ENCODE measurements at regions not wholly inside any gene's neighbourhood (a gene's known extent, or its start where the extent isn't known, plus 50 kb on each side); places are given as distances from the start of the nearest gene placed in this dataset.

DNA sequence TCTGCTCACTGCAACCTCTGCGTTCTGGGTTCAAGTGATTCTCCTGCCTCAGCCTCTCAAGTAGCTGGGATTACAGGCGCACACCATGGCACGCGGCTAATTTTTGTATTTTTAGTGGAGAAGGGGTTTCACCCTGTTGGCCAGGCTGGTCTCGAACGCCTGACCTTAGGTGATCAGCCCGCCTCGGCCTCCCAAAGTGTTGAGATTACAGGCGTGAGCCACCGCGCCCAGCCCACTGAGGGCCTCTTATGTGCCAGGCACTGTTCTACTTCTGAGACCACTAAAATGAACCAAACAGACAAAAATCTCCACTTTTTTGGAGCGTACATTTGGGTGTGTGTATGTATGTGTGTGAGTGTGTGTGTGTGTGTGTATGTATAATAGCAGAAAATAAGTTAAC, 117.2 kb upstream of the H2AZ1 start:
- no peaks in the 10 kb centered on the region for H3K9me3 ChIP-seq (ENCODE audit: control insufficient read depth, insufficient read depth, low read depth, low read length)
- H3K4me1 ChIP-seq (ENCODE audit: control insufficient read depth, insufficient read depth, low read length) = no peaks in the 10 kb centered on the region
- H3K4me3 ChIP-seq (ENCODE audit: low read depth, low read length) = no peak overlapping the region
- H3K36me3 ChIP-seq (ENCODE audit: control insufficient read depth, insufficient read depth, low read length) = no peaks in the 10 kb centered on the region
- H3K27ac ChIP-seq (ENCODE audit: low read depth, low read length) = no peak overlapping the region
- H3K27me3 ChIP-seq (ENCODE audit: control insufficient read depth, insufficient read depth, low read length) = no peaks in the 10 kb centered on the region
- no peak overlapping the region for H3K9ac ChIP-seq (ENCODE audit: low read length)

DNA sequence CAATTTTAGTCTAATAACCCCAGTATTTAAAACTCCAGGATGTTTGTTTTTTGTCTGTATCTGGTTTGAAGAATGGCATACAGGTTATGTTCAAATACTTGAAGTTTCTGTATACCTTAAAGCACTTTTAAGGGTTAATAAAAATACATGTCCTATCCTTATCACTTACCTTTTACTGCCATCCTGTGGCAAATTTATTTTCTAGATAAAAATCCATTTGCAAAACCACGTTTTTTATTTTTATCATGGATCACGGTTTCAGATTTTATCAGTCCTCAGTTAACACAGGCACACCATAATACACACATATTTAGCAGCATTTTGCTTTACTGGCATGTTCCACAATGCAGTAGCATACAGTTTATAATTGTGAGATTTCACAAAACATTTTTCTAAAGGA, 113.3 kb upstream of the H2AZ1 start:
- Histone ChIP-seq H3K9ac (ENCODE audit: low read length) (no peak overlapping the region), H3K36me3 (ENCODE audit: control insufficient read depth, insufficient read depth, low read length) (no peaks in the 10 kb centered on the region), H3K27me3 (ENCODE audit: control insufficient read depth, insufficient read depth, low read length) (no peaks in the 10 kb centered on the region), H3K4me1 (ENCODE audit: control insufficient read depth, insufficient read depth, low read length) (peaks cover 6% of the 10 kb centered on the region; the same call in 1 of the 2 replicates), H3K27ac (ENCODE audit: low read depth, low read length) (no peak overlapping the region), H3K4me3 (ENCODE audit: low read depth, low read length) (no peak overlapping the region), H3K9me3 (ENCODE audit: control insufficient read depth, insufficient read depth, low read depth, low read length) (no peaks in the 10 kb centered on the region)

DNA sequence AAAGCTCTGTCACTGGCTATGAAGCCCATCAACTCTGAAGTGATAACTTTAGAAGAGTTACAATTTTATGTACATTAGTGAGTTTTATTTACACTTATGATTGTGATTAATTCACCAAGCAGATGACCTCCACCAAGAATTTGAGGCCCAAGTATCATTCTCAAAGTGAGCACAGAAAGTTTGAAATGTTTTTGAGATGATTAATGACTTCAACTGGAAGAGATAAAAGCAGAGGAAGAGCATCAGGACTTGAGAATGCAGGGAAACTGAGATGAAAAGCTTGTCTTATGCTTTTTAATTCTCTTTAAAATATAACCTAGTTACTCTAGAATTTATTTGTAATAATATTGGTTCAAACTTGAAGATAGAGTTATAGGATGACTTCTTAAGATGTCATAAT, 112.8 kb upstream of the H2AZ1 start:
- H3K27ac ChIP-seq (ENCODE audit: low read depth, low read length) = no peak overlapping the region
- no peak overlapping the region for H3K9ac ChIP-seq (ENCODE audit: low read length)
- H3K4me1 ChIP-seq (ENCODE audit: control insufficient read depth, insufficient read depth, low read length) = peaks cover 6% of the 10 kb centered on the region; the same call in 1 of the 2 replicates
- no peaks in the 10 kb centered on the region for H3K27me3 ChIP-seq (ENCODE audit: control insufficient read depth, insufficient read depth, low read length)
- H3K9me3 ChIP-seq (ENCODE audit: control insufficient read depth, insufficient read depth, low read depth, low read length) = no peaks in the 10 kb centered on the region
- no peak overlapping the region for H3K4me3 ChIP-seq (ENCODE audit: low read depth, low read length)
- H3K36me3 ChIP-seq (ENCODE audit: control insufficient read depth, insufficient read depth, low read length) = no peaks in the 10 kb centered on the region

DNA sequence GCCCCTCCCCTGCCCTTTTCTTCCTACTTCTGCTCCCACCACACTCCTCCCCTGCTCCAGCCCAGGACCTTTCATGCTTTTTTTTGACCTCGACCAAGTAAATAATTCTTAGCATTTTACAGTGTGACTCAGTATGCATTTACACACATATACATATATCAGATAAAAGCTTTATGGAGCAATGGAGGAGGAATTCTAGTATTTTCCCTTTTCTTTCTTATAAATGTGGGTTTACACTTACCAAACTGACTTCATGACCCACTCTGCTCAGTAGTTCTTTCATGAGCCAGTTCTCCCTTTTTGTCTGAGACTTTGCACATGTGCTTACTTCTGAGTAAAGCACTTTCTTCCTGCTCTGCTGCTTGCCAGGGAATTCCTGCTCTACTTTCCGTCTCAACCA, 111.8 kb upstream of the H2AZ1 start:
- Histone ChIP-seq H3K4me1 (ENCODE audit: control insufficient read depth, insufficient read depth, low read length) (peaks cover 6% of the 10 kb centered on the region; the same call in 1 of the 2 replicates), H3K9me3 (ENCODE audit: control insufficient read depth, insufficient read depth, low read depth, low read length) (no peaks in the 10 kb centered on the region), H3K4me3 (ENCODE audit: low read depth, low read length) (no peak overlapping the region), H3K27me3 (ENCODE audit: control insufficient read depth, insufficient read depth, low read length) (no peaks in the 10 kb centered on the region), H3K9ac (ENCODE audit: low read length) (no peak overlapping the region), H3K27ac (ENCODE audit: low read depth, low read length) (no peak overlapping the region), H3K36me3 (ENCODE audit: control insufficient read depth, insufficient read depth, low read length) (no peaks in the 10 kb centered on the region)

DNA sequence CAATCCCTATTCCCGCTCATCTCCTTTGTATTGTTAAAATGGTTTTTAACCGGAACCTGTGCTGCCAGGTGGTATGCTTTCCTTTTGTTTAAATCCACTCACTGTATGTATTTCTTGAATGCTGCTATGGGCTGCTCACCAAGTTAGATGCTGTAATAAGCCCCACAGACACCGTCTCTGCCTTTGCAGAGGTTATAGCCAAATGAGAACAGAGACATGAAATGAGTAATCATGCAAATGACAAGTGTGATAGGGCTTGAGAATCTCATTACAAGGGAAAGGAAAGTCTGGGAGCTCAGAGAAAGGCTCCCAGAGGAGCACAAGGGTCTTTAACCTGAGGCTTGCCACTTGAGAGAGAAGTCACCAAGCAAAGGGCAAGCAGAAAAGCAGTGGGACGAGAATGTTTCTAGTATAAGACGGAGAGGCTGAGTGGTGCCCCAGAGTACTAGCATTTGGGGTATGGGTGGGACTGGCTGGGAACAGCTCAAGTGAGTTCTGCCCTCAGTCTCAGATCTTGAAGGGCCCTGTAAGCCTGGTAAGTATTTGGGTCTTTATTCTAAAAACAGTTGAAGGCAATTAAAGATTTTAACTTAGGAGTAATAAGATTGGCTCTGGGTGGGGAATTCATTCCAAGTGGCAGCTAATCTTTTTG, 110.8 kb upstream of the H2AZ1 start:
- Histone ChIP-seq H3K27me3 (ENCODE audit: control insufficient read depth, insufficient read depth, low read length) (no peaks in the 10 kb centered on the region), H3K27ac (ENCODE audit: low read depth, low read length) (no peak overlapping the region), H3K4me1 (ENCODE audit: control insufficient read depth, insufficient read depth, low read length) (peaks cover 6% of the 10 kb centered on the region; the same call in 1 of the 2 replicates), H3K9me3 (ENCODE audit: control insufficient read depth, insufficient read depth, low read depth, low read length) (no peaks in the 10 kb centered on the region), H3K4me3 (ENCODE audit: low read depth, low read length) (no peak overlapping the region), H3K9ac (ENCODE audit: low read length) (no peak overlapping the region), H3K36me3 (ENCODE audit: control insufficient read depth, insufficient read depth, low read length) (no peaks in the 10 kb centered on the region)

DNA sequence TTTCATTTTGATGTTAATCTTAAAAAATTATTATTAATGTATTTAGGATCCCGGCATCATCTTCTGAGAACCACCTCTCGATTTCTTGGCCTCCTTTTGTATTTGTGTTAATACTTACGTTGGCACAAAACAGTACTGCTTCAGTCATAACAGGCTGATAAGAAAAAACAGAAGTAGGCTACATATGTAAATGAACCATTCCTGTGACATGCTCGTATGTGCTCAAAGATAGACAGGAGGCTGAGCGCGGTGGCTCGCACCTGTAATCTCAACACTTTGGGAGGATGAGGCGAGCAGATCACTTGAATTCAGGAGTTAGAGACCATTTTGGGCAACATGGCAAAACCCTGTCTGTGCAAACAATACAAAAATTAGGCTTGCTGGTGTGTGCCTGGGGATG, 109.4 kb upstream of the H2AZ1 start:
- no peaks in the 10 kb centered on the region for H3K27me3 ChIP-seq (ENCODE audit: control insufficient read depth, insufficient read depth, low read length)
- H3K4me1 ChIP-seq (ENCODE audit: control insufficient read depth, insufficient read depth, low read length) = peaks cover 6% of the 10 kb centered on the region; the same call in 1 of the 2 replicates
- H3K9me3 ChIP-seq (ENCODE audit: control insufficient read depth, insufficient read depth, low read depth, low read length) = no peaks in the 10 kb centered on the region
- no peak overlapping the region for H3K9ac ChIP-seq (ENCODE audit: low read length)
- H3K27ac ChIP-seq (ENCODE audit: low read depth, low read length) = no peak overlapping the region
- H3K36me3 ChIP-seq (ENCODE audit: control insufficient read depth, insufficient read depth, low read length) = no peaks in the 10 kb centered on the region
- no peak overlapping the region for H3K4me3 ChIP-seq (ENCODE audit: low read depth, low read length)

DNA sequence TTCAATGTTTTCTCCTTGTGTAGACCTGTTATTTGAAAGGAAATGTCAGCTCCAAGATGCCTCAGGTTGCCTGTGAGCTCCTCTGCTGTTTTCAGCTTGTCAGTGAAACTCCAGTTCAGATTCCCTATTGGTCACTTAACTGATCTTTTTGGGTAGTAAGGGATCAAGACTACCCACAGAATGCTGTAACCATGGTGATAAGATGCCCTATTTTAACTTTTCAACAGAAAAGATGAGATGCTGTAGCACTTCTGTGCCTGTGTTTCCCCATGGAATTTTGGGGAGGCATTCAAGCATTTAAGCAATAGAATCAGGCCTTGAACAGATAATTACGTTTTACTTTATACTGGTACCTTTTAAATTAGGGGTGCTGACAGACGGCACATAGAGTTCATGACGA, 106.6 kb upstream of the H2AZ1 start:
- H3K9me3 ChIP-seq (ENCODE audit: control insufficient read depth, insufficient read depth, low read depth, low read length) = no peaks in the 10 kb centered on the region
- H3K27me3 ChIP-seq (ENCODE audit: control insufficient read depth, insufficient read depth, low read length) = no peaks in the 10 kb centered on the region
- H3K9ac ChIP-seq (ENCODE audit: low read length) = no peak overlapping the region
- H3K4me1 ChIP-seq (ENCODE audit: control insufficient read depth, insufficient read depth, low read length) = peaks cover 6% of the 10 kb centered on the region; the same call in 1 of the 2 replicates
- H3K27ac ChIP-seq (ENCODE audit: low read depth, low read length) = no peak overlapping the region
- H3K4me3 ChIP-seq (ENCODE audit: low read depth, low read length) = no peak overlapping the region
- H3K36me3 ChIP-seq (ENCODE audit: control insufficient read depth, insufficient read depth, low read length) = no peaks in the 10 kb centered on the region

DNA sequence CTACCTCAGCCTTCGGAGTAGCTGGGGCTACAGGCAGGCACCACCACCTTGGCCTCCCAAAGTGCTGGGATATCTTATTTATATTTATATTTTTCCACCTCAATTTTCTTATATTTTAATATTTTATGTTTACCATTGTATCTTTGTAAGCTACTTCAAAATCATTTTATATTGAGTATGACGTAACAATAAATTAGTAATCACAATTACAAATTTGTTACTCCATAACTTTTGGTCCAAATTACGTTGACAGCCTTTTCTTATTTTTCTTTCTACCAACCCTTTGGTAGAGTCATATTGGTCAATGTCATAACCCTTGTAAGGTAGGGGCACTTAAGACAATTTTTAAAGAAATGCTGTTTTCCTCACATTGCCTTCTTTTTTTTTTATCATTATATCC, 104.0 kb upstream of the H2AZ1 start:
- no peaks in the 10 kb centered on the region for H3K4me1 ChIP-seq (ENCODE audit: control insufficient read depth, insufficient read depth, low read length)
- H3K9me3 ChIP-seq (ENCODE audit: control insufficient read depth, insufficient read depth, low read depth, low read length) = peaks cover 11% of the 10 kb centered on the region; the same call in 1 of the 2 replicates
- H3K36me3 ChIP-seq (ENCODE audit: control insufficient read depth, insufficient read depth, low read length) = no peaks in the 10 kb centered on the region
- no peaks in the 10 kb centered on the region for H3K27me3 ChIP-seq (ENCODE audit: control insufficient read depth, insufficient read depth, low read length)
- no peak overlapping the region for H3K4me3 ChIP-seq (ENCODE audit: low read depth, low read length)
- H3K27ac ChIP-seq (ENCODE audit: low read depth, low read length) = no peak overlapping the region
- no peak overlapping the region for H3K9ac ChIP-seq (ENCODE audit: low read length)

DNA sequence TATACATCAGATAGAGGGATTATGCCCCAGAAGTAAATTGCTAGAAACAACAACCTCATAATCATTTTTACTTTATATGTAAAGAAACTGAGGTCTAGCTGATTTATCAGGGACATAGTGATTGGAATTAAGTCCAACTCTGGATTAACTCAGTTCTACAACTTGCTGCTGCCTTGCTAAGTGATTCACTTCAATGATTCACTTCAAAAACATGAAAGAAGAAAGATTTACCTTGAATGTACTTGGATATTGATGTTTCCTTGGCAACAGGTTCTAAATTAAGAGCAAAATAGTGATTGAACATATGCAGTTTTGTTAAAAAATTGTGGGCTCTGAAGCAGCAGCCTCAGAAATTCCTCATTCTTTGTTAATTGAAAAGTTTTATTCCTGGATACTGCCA, 99.8 kb upstream of the H2AZ1 start:
- Histone ChIP-seq H3K27ac (ENCODE audit: low read depth, low read length) (no peak overlapping the region), H3K4me3 (ENCODE audit: low read depth, low read length) (no peak overlapping the region), H3K9ac (ENCODE audit: low read length) (no peak overlapping the region), H3K9me3 (ENCODE audit: control insufficient read depth, insufficient read depth, low read depth, low read length) (peaks cover 11% of the 10 kb centered on the region; the same call in 1 of the 2 replicates), H3K27me3 (ENCODE audit: control insufficient read depth, insufficient read depth, low read length) (no peaks in the 10 kb centered on the region), H3K4me1 (ENCODE audit: control insufficient read depth, insufficient read depth, low read length) (no peaks in the 10 kb centered on the region), H3K36me3 (ENCODE audit: control insufficient read depth, insufficient read depth, low read length) (no peaks in the 10 kb centered on the region)

DNA sequence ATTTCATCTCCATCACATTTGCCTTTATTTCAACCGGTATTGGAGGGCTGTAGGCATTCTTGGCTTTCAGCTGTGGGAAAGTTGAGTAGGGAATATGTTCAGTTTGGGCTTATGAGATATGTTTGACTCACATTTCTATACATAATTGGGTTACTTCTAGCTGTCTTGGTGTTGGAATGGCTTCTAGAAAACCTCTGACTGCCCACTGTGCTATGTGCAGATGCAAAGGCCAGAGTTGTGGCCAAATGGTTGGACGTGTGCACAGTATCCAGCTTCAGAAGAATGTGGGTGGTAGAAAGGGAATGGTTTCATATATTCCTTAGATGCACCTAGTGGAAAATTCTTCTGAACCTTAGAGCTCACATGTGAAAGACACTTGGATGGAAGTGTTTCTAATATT, 92.6 kb upstream of the H2AZ1 start:
- no peaks in the 10 kb centered on the region for H3K36me3 ChIP-seq (ENCODE audit: control insufficient read depth, insufficient read depth, low read length)
- H3K27me3 ChIP-seq (ENCODE audit: control insufficient read depth, insufficient read depth, low read length) = no peaks in the 10 kb centered on the region

DNA sequence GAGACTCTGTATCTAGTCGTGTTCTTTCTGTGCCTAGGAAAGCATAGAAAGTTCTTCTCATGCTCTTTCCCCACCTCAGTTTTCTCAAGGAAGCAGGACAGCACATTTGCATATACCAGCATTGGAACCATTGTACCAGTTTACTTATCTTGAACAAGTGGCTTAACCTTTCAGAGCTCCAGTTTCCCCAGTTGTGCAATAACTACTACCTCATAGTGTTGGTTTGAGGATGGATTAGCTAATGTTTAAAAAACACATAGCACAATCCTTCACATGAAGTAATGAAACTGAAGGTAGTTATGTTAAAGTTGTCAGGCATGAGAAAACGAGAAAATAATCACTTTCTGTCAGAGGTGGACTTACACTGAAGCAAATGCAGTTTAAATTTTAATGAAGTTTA, 92.2 kb upstream of the H2AZ1 start:
- Histone ChIP-seq H3K27me3 (ENCODE audit: control insufficient read depth, insufficient read depth, low read length) (no peaks in the 10 kb centered on the region), H3K36me3 (ENCODE audit: control insufficient read depth, insufficient read depth, low read length) (no peaks in the 10 kb centered on the region), H3K9ac (ENCODE audit: low read length) (no peak overlapping the region), H3K27ac (ENCODE audit: low read depth, low read length) (no peak overlapping the region), H3K9me3 (ENCODE audit: control insufficient read depth, insufficient read depth, low read depth, low read length) (no peaks in the 10 kb centered on the region), H3K4me3 (ENCODE audit: low read depth, low read length) (no peak overlapping the region), H3K4me1 (ENCODE audit: control insufficient read depth, insufficient read depth, low read length) (no peaks in the 10 kb centered on the region)

More for the DNA sequence above, 92.6 kb upstream of the H2AZ1 start:
- H3K27ac ChIP-seq (ENCODE audit: low read depth, low read length) = no peak overlapping the region
- H3K4me3 ChIP-seq (ENCODE audit: low read depth, low read length) = no peak overlapping the region
- no peak overlapping the region for H3K9ac ChIP-seq (ENCODE audit: low read length)
- no peaks in the 10 kb centered on the region for H3K4me1 ChIP-seq (ENCODE audit: control insufficient read depth, insufficient read depth, low read length)
- no peaks in the 10 kb centered on the region for H3K9me3 ChIP-seq (ENCODE audit: control insufficient read depth, insufficient read depth, low read depth, low read length)
